ENCODE measurements at regions not wholly inside any gene's neighbourhood (a gene's known extent, or its start where the extent isn't known, plus 50 kb on each side); places are given as distances from the start of the nearest gene placed in this dataset.

- TF ChIP-seq FOSL1 (IDR thresholded peaks at IDR 0.05; ENCODE audit: low read depth) (no peak), CTCF (IDR thresholded peaks at IDR 0.05 in 2 of 3, conservative IDR thresholded peaks at IDR 0.05 in 1 of 3; ENCODE audit: borderline replicate concordance in 1 of 3, insufficient read depth in 1 of 3, low read depth in 2 of 3, low read length in 2 of 3) (no peak), MAX (IDR thresholded peaks at IDR 0.05) (no peak), SIN3A (IDR thresholded peaks at IDR 0.05; ENCODE audit: low read depth) (no peak)
Measured at GRCh38 chr4:156291317-156291716, 337.7 kb upstream of the CTSO start.

All from HCT116 (cell line).